NCI-H526 treated with DMSO at 0.1 percent for 48 hours (cell line): ENCODE measurements at regions not wholly inside any gene's neighbourhood (a gene's known extent, or its start where the extent isn't known, plus 50 kb on each side); places are given as distances from the start of the nearest gene placed in this dataset.
A peak's percentile ranks its signal among the peaks of the same experiment; 100 is the strongest.

Experiments
- DNase-seq: peaks from one replicate; lab custom pipeline; 2025; lab: John Stamatoyannopoulos, UW

DNA sequence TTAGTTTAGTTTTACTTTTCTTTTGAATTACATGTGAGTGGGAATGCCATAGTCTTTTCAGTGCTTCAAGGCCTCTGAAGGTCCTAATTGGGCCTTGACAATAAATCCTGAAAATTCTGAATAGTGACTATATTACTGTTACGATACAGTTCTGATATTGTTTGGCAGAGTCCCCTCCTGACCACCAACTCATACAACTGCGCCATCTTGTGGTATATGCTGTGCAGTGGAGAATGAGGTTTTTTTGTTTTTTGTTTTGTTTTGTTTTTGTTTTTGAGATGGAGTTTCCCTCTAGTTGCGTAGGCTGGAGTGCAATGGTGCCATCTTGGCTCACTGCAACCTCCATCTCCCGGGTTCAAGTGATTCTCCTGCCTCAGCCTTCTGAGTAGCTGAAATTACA, 56.6 kb upstream of the CHRDL1 start:
- no peak for DNase-seq

DNA sequence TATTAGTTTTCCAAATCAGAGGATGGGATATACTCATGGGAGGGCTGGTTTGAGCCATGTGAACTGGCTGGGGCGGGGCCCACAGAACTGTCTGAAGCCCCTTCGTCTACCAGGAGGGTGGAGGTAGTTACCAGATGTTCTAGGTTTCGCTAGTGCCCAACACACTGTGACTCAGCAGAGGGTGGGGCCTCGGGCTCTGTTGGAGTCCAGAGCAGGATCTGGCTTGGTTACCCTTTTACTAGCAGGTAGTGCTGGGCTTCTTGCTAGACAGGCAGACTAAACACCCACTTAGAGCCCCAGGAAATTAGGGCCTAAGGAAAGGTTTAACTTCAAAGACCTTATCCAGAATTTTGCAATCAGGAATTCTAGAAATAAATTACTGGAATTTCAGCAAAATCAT, 56.2 kb upstream of the CHRDL1 start:
- no peak for DNase-seq

DNA sequence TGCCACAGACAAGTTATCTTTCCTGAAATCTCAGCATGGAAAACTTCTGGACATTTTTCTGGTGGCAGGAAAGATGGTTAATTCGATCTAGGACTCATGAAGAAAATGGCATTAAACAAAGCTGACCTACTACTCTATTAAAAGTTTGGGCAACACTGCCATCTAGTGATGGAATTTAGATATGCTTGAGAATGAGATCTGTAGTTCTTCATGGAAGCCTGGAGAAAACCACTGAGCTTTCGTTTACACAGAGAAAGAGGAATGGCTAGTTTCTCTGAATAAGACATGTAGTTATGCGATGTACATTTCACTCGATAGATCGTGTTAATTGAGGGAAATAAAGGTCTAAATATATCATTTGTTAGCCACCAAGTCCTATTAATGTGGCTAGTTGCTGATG, 51.7 kb upstream of the CHRDL1 start:
- peak; percentile 63 for DNase-seq

DNA sequence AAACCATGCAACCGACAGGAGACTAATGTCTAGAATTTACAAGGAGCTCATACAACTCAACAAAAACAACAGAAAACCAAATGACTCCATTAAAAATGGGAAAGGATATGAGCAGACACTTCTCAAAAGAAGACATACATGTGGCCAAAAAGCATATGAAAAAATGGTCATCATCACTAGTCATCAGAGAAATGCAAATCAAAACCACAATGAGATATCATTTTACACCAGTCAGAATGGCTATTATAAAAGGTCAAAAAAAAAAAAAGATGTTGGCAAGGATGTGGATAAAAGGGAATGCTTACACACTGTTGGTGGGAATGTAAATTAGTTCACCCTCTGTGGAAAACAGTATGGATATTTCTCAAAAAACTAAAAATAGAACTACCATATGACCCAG, 50.5 kb upstream of the CHRDL1 start:
- DNase-seq = peak; percentile 62
